ENCODE measurements at regions not wholly inside any gene's neighbourhood (a gene's known extent, or its start where the extent isn't known, plus 50 kb on each side); places are given as distances from the start of the nearest gene placed in this dataset.

DNA sequence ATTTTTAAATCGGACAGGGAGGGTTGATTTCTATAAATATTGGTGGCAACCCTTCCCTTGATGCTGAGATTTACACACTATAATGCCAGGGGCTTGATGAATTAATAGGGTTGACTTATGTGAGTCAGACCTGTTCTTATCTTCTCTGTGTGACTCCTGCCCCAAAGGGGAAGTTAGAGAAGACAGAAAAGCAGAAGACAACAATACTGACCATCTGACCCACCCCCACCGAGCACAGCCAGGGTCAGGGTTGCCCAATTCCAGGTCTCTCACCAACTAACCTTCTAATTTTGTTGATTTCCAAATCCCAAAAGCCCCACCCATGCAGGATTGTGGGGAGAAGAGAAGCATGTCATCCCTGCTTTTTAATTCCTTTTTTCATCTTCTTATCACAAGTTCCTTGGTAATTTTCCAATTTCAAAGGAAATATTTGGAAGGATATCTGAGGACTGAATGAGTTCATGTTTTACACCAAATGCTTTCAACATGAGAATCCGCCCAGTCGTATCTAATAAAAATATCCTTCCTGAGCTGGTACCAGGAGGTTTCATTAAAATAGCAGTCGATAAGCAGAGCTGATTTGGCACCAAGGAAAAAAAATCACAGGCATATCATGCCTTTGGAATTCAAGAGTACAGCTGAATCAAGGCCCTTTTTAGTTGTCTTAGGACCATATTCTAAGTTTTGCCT lies 603.4 kb upstream of the CDH11 start:
- peaks cover 3% of the 10 kb centered on the region for H3K27me3 Mint-ChIP-seq (ENCODE audit: low read depth, poor library complexity)
- H3K27ac Mint-ChIP-seq, result no peak overlapping the region
- peaks cover 13% of the 10 kb centered on the region for H3K9me3 Mint-ChIP-seq
- no peaks in the 10 kb centered on the region for H3K36me3 Mint-ChIP-seq (ENCODE audit: low read depth)
- no peak for DNase-seq
- H3K4me3 Mint-ChIP-seq, result no peak overlapping the region
- TF ChIP-seq, protein P1, sequence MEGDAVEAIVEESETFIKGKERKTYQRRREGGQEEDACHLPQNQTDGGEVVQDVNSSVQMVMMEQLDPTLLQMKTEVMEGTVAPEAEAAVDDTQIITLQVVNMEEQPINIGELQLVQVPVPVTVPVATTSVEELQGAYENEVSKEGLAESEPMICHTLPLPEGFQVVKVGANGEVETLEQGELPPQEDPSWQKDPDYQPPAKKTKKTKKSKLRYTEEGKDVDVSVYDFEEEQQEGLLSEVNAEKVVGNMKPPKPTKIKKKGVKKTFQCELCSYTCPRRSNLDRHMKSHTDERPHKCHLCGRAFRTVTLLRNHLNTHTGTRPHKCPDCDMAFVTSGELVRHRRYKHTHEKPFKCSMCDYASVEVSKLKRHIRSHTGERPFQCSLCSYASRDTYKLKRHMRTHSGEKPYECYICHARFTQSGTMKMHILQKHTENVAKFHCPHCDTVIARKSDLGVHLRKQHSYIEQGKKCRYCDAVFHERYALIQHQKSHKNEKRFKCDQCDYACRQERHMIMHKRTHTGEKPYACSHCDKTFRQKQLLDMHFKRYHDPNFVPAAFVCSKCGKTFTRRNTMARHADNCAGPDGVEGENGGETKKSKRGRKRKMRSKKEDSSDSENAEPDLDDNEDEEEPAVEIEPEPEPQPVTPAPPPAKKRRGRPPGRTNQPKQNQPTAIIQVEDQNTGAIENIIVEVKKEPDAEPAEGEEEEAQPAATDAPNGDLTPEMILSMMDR (IDR thresholded peaks at IDR 0.05), result no peak
- H3K4me1 Mint-ChIP-seq, result peaks cover 22% of the 10 kb centered on the region

DNA sequence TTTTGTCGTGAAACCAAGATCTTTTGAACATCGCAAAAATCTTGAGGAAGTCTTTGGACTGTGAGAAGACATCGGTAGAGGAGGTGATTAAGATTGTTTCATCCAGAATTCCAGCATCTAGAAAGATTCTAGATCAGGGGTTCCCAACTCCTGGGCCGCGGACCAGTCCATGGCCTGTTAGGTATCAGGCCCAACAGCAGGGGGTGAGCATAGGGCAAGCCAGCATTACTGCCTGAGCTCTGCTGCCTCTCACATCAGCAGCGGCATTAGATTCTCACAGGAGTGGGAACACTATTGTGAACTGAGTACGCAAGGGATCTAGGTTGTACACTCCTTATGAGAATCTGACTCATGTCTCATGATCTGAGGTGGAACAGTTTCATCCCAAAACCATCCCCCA lies 600.6 kb upstream of the CDH11 start:
- no peaks in the 10 kb centered on the region for H3K9me3 Mint-ChIP-seq
- TF ChIP-seq, protein P1 (IDR thresholded peaks at IDR 0.05), result no peak
- no peak overlapping the region for H3K27ac Mint-ChIP-seq
- no peaks in the 10 kb centered on the region for H3K36me3 Mint-ChIP-seq (ENCODE audit: low read depth)
- peaks cover 12% of the 10 kb centered on the region for H3K4me1 Mint-ChIP-seq
- H3K4me3 Mint-ChIP-seq, result no peak overlapping the region
- peaks cover 3% of the 10 kb centered on the region for H3K27me3 Mint-ChIP-seq (ENCODE audit: low read depth, poor library complexity)
- no peak for DNase-seq

DNA sequence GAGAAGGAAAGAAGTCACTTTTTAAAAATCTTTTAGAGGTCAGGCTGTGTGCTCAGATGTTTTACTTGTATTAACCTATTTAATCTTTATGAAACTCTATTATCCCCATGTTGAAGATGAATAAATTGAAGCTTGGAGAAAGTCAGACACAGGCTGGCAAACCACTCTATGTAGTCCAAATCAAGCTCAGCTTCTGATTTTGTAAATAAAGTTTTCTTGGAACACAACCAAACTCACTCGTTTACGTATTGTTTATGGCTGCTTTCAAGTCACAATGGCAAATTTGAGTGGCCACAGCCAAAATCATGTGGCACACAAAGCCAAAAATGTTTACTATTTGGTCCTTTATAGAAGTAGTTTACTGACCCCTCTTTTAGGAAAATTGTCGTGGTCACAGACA lies 596.0 kb upstream of the CDH11 start:
- no peaks in the 10 kb centered on the region for H3K4me1 Mint-ChIP-seq
- DNase-seq, result no peak
- H3K9me3 Mint-ChIP-seq, result no peaks in the 10 kb centered on the region
- H3K36me3 Mint-ChIP-seq (ENCODE audit: low read depth), result no peaks in the 10 kb centered on the region
- no peak overlapping the region for H3K27ac Mint-ChIP-seq
- H3K27me3 Mint-ChIP-seq (ENCODE audit: low read depth, poor library complexity), result peaks cover 3% of the 10 kb centered on the region
- no peak overlapping the region for H3K4me3 Mint-ChIP-seq
- TF ChIP-seq, protein P1 (IDR thresholded peaks at IDR 0.05), result no peak

DNA sequence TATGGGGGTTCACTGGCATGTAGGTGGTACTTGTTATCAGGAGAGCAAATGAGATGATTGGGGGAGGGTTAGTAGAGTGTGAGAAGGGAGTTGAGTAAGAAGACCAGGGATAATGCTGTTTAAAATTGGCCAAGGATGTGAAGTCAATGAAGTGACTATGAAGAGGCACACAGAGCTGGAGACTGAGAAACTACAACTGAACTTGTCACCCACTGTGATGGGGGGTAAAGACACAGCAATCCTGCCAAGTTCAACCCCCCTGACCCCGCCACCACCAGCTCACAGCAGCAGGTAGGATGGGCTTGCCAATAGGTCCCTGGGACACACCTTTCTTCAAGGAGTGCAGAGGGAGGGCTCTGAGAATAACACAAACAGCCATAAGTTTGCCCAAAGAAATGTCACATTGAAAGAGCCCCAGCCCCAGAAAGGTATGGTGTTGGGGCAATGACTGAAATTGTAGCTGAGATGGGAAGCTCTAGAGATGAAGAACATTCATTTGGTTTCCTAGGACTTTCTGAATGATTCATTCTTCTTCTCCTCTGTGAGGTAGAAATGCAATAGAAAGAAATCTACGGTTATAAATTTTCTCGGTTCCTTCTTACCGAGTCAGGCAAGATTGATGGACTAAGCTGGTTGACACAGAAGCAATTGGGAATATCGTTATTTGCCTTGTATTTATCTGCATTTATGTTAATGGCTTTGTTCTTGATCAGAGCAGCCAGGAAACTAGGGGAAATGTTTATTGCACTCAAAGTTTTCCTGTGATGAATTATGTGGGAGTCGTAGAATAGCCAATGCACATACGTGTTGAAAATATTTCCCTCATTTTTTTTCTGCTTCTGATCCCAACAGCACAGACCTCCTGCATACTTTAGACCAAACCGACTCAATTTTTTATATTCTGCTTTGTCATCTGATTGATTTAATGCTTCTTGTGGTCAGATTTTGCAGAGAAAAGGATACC lies 595.2 kb upstream of the CDH11 start:
- no peaks in the 10 kb centered on the region for H3K9me3 Mint-ChIP-seq
- H3K36me3 Mint-ChIP-seq (ENCODE audit: low read depth), result no peaks in the 10 kb centered on the region
- peaks cover 3% of the 10 kb centered on the region for H3K27me3 Mint-ChIP-seq (ENCODE audit: low read depth, poor library complexity)
- TF ChIP-seq, protein P1 (IDR thresholded peaks at IDR 0.05), result no peak
- no peaks in the 10 kb centered on the region for H3K4me1 Mint-ChIP-seq
- H3K4me3 Mint-ChIP-seq, result no peak overlapping the region
- no peak overlapping the region for H3K27ac Mint-ChIP-seq
- no peak for DNase-seq

DNA sequence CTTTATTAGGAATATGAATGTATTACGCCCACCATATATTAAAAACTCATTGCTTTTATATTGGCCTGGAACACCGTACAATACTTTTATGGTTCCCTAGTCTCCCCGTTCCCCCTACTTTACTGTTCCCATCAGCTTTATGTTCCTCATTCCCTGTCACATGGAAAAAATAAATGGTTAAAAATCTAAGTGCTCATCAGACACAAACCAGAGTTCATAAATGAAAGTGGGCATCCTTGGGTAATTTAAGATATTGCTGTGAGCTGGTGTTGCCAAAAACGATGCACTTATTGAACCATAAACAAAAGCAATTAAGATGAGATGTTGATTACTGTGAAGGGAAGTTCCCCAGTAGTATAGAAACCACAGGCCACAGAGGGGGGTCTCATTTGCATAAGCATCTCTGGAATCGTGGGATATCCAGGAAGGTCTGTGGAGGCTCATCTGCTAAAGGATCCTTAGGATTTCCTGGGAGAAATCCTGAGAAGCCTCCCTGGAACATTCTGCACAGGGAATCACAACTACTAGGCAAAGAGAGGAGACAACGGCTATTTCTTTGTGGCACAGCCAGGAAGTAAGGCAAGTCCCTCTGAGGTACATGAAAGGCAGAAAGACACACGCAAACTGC lies 591.4 kb upstream of the CDH11 start:
- no peak for DNase-seq
- TF ChIP-seq, protein P1 (IDR thresholded peaks at IDR 0.05), result no peak
- H3K4me3 Mint-ChIP-seq, result no peak overlapping the region
- H3K27me3 Mint-ChIP-seq (ENCODE audit: low read depth, poor library complexity), result peaks cover 5% of the 10 kb centered on the region
- peaks cover 16% of the 10 kb centered on the region for H3K4me1 Mint-ChIP-seq
- no peaks in the 10 kb centered on the region for H3K36me3 Mint-ChIP-seq (ENCODE audit: low read depth)
- H3K27ac Mint-ChIP-seq, result no peak overlapping the region
- H3K9me3 Mint-ChIP-seq, result peaks cover 5% of the 10 kb centered on the region
